ENCODE measurements at regions not wholly inside any gene's neighbourhood (a gene's known extent, or its start where the extent isn't known, plus 50 kb on each side); places are given as distances from the start of the nearest gene placed in this dataset.

GRCh38 chr18:75681538-75682115 lies 254.1 kb upstream of the SMIM21 start:
- DNase-seq (ENCODE audit: low spot score), result no peak

- no peak for DNase-seq (ENCODE audit: low spot score)
Measured at GRCh38 chr18:75679331-75679730, 251.8 kb upstream of the SMIM21 start.

GRCh38 chr18:75678627-75679026 lies 251.1 kb upstream of the SMIM21 start:
- DNase-seq (ENCODE audit: low spot score), result no peak

- DNase-seq (ENCODE audit: low spot score), result no peak
Measured at GRCh38 chr18:75677696-75678455, 250.4 kb upstream of the SMIM21 start.

- DNase-seq (ENCODE audit: low spot score), result no peak
Measured at GRCh38 chr18:75660932-75661331, 233.4 kb upstream of the SMIM21 start.

GRCh38 chr18:75659535-75660023 lies 232.1 kb upstream of the SMIM21 start:
- no peak for DNase-seq (ENCODE audit: low spot score)

GRCh38 chr18:75658330-75658729 lies 230.8 kb upstream of the SMIM21 start:
- DNase-seq (ENCODE audit: low spot score), result no peak

GRCh38 chr18:75656563-75657247 lies 229.2 kb upstream of the SMIM21 start:
- no peak for DNase-seq (ENCODE audit: low spot score)

GRCh38 chr18:75656035-75656434 lies 228.5 kb upstream of the SMIM21 start:
- no peak for DNase-seq (ENCODE audit: low spot score)

GRCh38 chr18:75654851-75655751 lies 227.6 kb upstream of the SMIM21 start:
- DNase-seq (ENCODE audit: low spot score), result no peak

GRCh38 chr18:75654386-75654785 lies 226.9 kb upstream of the SMIM21 start:
- DNase-seq (ENCODE audit: low spot score), result no peak

- no peak for DNase-seq (ENCODE audit: low spot score)
Measured at GRCh38 chr18:75652528-75652927, 225.0 kb upstream of the SMIM21 start.

- no peak for DNase-seq (ENCODE audit: low spot score)
Measured at GRCh38 chr18:75644871-75645270, 217.4 kb upstream of the SMIM21 start.

GRCh38 chr18:75643083-75643482 lies 215.6 kb upstream of the SMIM21 start:
- DNase-seq (ENCODE audit: low spot score), result no peak

- no peak for DNase-seq (ENCODE audit: low spot score)
Measured at GRCh38 chr18:75639472-75639831, 211.9 kb upstream of the SMIM21 start.

GRCh38 chr18:75638776-75639471 lies 211.4 kb upstream of the SMIM21 start:
- DNase-seq (ENCODE audit: low spot score), result no peak

GRCh38 chr18:75638223-75638775 lies 210.8 kb upstream of the SMIM21 start:
- no peak for DNase-seq (ENCODE audit: low spot score)

GRCh38 chr18:75635096-75635495 lies 207.6 kb upstream of the SMIM21 start:
- no peak for DNase-seq (ENCODE audit: low spot score)

GRCh38 chr18:75625966-75626365 lies 198.5 kb upstream of the SMIM21 start:
- DNase-seq (ENCODE audit: low spot score), result no peak

- peak; percentile 71 for DNase-seq (ENCODE audit: low spot score)
Measured at GRCh38 chr18:75624869-75625268, 197.4 kb upstream of the SMIM21 start.

GRCh38 chr18:75621818-75622217 lies 194.3 kb upstream of the SMIM21 start:
- DNase-seq (ENCODE audit: low spot score), result no peak

Data from H4 (cell line).